Peyer's patch (tissue), 4 donors: ENCODE measurements at regions not wholly inside any gene's neighbourhood (a gene's known extent, or its start where the extent isn't known, plus 50 kb on each side); places are given as distances from the start of the nearest gene placed in this dataset.

Source experiments
- CTCF ChIP-seq, 6 experiments: fragments of 450-650 bp in 4 of 6; fragments of 200-600 bp in 2 of 6; sonication (generic) in 1 of 6; IDR thresholded peaks; one replicate each; pipeline ENCODE4 v1.5.1; 2017 to 2019; ENCODE audit warnings: antibody characterized with exemption in 6 of 6, mild to moderate bottlenecking in 3 of 6, moderate library complexity in 1 of 6
- POLR2A ChIP-seq, 2 donors: fragments of 450-650 bp; IDR thresholded peaks; one replicate each; pipeline ENCODE4 v1.5.1; 2017; ENCODE audit warnings: antibody characterized with exemption in 2 of 2, mild to moderate bottlenecking in 2 of 2, moderate library complexity in 2 of 2

GRCh38 chr1:209053587-209053986 is 529.9 kb upstream of the CAMK1G start:
- TF ChIP-seq POLR2A (IDR thresholded peaks at IDR 0.05) (no peak), CTCF (IDR thresholded peaks at IDR 0.05) (no peak)
